LHCN-M2 (cell line): ENCODE measurements at regions not wholly inside any gene's neighbourhood (a gene's known extent, or its start where the extent isn't known, plus 50 kb on each side); places are given as distances from the start of the nearest gene placed in this dataset.
"Not testable (repeated sequence)": the region's sequence is repeated elsewhere in the genome, so short reads cannot be mapped to it uniquely, and the experiment has no call there.

Source experiments
- DNase-seq: peaks from one replicate; pipeline ENCODE4 v3.0.0-alpha.2; 2012; ENCODE audit warnings: low read depth

DNA sequence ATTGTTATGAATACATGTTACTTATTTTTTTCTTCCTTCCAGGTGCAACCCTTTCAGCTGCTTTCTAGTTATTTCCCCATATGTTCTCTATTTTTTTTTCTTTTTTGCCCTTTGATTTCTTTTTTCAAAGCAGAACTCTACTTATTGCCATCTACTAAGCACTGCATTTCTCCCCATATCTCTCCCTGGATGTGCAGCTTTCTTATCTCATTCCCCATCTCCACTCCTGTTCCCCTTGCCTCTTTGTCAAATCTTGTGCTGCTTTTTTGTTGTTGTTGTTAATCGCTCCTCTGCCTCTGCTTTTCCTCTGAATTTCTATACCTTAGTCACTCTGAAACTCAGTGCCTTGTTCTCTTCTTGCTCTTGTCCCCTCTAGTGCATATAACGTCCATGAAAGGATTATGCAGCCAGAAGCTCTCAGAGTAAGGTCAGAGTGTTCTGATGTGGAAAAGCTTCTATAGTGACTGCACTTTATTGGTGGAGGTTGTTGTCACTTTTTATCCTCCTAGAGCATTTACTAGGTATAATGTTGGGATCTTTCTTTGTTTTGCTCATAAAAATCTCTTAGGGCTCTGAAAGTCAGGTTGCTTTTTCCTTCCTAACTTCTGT is 51.1 kb upstream of the JADE1 start:
- no peak for DNase-seq

- peak; percentile 78 for DNase-seq
Observed at GRCh38 chr4:128757712-128758111, 51.8 kb upstream of the JADE1 start.

GRCh38 chr4:128751354-128751753 is 58.1 kb upstream of the JADE1 start:
- DNase-seq, result no peak

DNA sequence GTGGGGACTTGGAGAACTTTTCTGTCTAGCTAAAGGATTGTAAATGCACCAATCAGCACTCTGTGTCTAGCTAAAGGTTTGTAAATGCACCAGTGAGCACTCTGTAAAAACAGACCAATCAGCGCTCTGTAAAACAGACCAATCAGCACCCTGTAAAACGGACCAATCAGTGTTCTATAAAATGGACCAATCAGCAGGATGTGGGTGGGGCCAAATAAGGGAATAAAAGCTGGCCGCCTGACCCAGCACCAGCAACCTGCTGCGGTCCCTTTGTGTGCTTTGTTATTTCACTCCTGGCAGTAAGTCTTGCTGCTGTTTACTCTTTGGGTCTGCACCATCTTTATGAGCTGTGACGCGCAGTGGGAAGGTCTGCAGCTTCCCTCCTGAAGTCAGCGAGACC is 67.8 kb upstream of the JADE1 start:
- DNase-seq, result not testable (repeated sequence)

DNA sequence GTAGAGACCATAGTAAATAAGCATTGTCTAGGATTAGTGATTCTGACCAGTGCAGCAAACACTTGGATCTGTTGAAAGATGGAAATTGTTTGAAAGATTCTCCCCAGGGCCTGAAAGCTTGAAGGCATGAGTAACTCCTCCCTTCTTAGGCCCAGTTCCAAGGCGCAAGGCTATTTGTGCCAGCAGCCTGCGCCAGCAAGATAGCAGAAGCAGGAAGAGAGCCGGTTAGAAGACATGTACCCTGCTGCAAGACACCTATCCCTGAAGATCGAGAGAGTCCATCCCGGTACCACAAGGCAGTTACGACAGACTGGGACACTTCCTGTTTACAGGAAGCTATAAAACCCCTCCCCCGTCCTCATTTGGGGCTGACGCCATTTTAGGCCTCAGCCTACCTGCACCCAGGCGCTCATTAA is 72.4 kb upstream of the JADE1 start:
- DNase-seq, result no peak

DNA sequence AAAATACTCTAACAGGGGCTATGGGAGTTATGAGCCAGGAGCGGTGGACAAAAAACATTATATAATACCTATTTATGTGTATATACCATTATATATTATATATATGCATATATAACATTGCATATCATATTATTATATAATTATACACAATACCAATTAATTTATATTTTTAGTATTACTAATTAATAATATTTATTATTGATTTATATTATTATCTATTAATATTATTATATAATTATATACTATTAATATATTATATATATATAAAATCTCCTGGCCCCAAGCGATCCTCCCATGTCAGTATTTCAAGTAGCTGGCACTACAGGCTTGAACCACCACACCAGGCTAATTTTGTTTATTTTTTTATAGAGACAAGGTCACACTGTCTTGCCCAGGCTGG is 73.8 kb upstream of the JADE1 start:
- DNase-seq, result no peak

DNA sequence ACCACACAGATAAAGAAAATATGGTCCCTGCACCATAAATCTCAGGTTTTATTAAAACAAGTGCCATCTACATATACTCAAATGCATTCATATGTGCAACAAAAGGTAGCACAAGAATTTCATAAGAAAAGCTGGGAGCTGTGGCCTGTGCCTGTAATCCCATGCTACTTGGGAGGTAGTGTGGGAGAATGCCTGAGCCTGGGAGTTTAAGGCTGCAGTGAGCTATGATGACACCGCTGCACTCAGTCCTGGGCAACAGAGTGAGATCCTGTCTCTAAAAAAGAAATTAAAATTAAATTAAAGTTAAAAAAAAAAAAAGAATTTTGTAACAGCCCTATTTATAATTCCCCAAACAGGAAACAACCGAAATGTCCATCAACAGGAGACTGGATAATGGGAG is 81.3 kb upstream of the JADE1 start:
- DNase-seq, result no peak

DNA sequence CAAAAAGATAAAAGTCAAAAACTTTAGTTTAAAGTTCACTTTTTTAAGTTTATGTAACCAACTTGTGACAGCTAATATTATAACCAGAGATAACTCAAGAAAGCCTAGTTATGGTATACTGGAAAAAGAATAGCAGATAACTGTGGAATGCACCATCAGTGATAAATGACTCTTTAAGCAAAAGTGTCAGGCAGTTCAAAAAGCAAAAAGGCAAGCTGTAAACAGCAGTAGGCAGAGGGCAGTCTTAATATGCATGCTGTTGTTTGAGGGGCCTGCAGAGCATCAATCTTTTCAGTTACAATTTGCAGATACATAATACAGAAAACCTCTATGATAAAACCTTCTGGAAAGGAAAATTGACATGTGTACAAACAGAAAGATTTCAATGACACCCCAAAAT is 81.8 kb upstream of the JADE1 start:
- no peak for DNase-seq

DNA sequence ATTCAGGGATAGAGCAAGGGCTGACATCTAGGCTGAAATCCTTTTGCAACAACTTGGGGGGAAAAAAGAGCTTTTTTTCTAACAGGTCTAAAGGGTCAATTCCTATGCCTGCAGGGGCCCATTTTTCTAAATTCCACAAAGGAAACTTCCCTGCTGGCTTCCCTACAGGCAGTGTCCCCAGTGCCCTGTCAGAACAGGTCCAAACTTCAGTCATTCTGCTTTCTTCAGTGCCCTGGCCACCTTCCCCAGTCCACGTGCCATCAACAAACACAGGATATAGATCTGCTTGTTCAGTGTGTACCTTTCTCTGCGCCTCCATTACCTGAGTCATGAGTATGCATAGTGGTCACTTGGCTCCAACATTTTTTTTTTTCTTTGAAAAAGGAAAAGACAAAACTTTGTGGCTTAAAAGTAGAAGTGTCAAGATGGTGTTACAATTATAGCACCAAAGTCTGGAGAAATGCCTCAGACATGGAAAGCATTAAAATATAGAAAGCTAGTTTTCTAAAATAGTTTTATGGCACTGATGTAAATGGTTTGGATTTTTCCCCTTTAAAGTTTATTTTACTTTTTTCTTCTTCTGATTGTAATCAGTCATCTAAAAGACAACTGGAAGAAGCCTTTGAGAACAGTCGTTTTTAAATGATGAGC is 84.0 kb upstream of the JADE1 start:
- no peak for DNase-seq

GRCh38 chr4:128722911-128723310 is 86.6 kb upstream of the JADE1 start:
- no peak for DNase-seq

GRCh38 chr4:128721896-128722295 is 87.6 kb upstream of the JADE1 start:
- no peak for DNase-seq

DNA sequence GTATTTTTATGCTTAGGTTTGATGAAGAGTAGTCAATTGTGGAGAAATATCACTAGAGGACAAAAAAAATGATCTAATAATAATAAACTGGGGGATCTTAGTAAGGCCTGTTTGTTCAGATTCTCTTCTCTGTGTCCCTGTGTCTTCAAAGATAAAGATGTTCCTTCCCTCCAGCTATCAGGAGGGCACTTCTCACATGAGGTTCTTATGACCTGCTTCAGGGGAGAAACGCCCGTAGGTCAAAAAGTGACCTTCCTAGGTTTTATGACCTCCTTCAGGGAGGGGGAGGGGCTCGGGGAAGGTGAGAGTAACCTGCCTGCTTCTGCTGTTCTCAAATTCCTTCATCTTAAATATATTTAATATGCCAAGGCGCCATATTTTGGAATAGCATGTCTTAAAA is 89.2 kb upstream of the JADE1 start:
- DNase-seq, result no peak

- DNase-seq, result peak; percentile 34
Observed at GRCh38 chr4:128718768-128719167, 90.7 kb upstream of the JADE1 start.

- no peak for DNase-seq
Observed at GRCh38 chr4:128716338-128716737, 93.2 kb upstream of the JADE1 start.

DNA sequence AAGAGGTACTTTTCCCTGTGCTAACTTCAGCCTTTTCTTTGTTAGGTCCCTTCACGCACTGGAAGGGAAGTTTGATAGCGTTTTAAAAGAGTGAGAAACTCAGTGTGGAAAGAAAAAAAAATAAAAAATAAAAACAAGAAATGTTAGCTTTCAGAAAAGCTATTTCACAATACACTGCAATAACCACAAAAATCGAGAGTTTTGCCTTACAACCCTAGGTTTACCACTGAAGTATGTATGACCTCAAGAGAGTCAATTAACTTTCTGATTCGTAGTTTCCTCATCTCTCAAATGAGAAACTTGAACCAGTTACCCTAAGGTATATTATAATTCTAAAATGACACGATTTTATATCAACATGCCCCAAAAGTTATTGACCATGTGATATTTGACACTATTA is 93.9 kb upstream of the JADE1 start:
- peak; percentile 49 for DNase-seq

DNA sequence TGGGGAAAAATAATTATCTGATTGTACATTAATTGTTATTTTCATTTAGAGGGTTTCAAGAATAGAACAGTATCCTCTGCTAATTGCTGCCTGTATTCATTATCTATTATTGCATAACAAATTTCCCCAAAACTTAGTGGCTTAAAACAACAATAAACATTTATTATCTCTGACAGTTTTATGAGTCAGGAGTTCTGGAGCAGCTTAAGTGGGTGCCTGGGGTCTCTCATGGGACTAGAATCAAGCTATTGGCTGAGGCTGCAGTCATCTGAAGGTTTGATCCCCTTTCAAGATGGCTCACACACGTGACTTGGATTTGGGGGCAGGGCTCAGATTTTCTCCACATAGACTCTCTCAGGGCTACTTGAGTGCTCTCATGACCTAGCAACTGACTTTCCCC is 98.1 kb upstream of the JADE1 start:
- no peak for DNase-seq

- no peak for DNase-seq
Observed at GRCh38 chr4:128709268-128709667, 100.2 kb upstream of the JADE1 start.

DNA sequence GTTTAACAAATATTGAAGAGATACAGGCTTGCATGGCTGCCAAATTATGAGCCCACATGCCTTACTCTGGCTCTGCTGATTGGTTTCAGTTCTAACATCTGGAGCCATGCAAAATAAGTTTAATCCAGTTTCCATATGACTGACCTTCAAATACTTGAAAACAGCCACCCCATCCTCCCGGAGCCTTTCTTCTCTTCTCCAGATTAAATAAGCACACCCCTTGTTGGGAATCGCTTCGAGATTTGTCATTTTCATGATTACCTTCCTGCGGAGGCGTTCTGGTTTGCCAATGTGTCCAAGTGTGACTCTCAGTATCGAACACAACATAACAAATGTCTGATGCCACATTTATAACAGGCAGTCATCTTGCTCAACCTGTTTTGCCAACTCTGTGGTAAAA is 101.6 kb upstream of the JADE1 start:
- DNase-seq, result peak; percentile 17

DNA sequence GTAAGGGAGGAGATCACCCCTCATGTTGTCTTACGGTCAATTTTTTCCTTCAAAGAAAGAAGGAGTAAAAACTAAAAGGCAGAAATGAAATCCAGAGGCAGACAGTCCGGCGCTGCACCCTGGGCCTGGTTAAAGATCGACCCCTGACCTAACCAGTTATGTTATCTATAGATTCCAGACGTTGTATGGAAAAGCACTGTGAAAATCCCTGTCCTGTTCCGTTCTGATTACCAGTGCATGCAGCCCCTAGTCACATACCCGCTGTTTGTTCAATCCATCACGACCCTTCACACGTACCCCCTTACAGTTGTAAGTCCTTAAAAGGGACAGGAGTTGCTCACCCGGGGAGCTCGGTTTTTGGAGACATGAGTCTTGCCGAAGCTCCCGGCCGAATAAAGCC is 105.6 kb upstream of the JADE1 start:
- DNase-seq, result no peak

DNA sequence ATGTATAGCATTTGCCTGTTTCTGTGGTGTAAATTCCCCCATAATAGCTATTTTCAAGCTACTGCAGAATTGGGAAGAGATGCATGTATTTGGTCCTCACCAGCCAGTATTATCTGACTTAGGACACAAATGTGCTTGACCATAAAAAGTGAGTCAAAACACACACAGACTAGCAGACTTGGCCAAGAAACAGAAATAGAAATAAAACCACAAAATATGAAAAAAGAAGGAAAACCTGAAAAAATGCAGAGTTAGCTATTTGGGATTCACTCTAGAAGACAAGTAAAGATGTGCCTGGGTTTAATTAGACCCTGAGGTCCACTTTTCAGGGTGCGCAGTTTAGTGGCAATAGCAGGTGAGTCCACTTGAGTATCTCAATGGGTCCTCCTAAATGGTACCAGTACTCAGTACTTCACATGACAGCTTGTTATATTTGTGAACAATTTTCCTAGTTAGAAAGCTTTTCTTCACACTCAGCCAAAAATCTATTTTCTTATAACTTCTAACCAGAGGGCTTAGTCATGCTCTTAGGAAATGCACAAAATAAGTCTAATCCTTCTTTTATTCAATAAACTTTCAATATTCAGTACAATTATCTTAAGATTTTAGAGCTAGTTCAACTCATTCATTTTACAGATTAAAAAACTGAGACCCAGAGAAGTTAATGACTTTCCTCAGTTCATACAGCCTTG is 108.7 kb upstream of the JADE1 start:
- no peak for DNase-seq

- no peak for DNase-seq
Observed at GRCh38 chr4:128698386-128698785, 111.1 kb upstream of the JADE1 start.

DNA sequence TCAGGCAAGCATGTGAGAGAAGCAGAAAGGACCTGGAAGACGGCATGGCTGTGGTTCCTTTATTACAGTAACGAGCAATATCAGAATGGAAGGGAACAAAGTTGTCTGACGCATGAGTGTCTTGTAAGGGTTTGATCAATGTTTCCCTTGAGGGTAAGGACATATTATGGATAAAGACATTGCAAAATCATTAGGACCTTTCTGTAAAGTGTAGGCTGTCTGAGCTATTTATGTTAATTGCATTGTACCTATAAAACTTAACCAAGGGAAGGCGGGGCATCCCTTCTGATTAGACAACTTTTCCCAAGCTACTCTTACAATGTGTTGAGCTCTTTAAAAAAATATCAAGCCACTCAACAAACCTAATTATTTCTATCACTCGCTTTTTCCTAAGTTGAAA is 112.2 kb upstream of the JADE1 start:
- DNase-seq, result no peak

GRCh38 chr4:128690011-128690410 is 119.5 kb upstream of the JADE1 start:
- no peak for DNase-seq
